G401.6 (cell line): ENCODE measurements at regions not wholly inside any gene's neighbourhood (a gene's known extent, or its start where the extent isn't known, plus 50 kb on each side); places are given as distances from the start of the nearest gene placed in this dataset.

ENCODE experiments used
- FAIRE-seq: peaks from 2 replicates; lab custom pipeline; 2012; peaks lifted over from hg19 to GRCh38; lab: Jason Lieb, UNC

- FAIRE-seq = no peak
Measured at GRCh38 chr4:136922066-136922465, 610.2 kb downstream of the PCDH18 start.

DNA sequence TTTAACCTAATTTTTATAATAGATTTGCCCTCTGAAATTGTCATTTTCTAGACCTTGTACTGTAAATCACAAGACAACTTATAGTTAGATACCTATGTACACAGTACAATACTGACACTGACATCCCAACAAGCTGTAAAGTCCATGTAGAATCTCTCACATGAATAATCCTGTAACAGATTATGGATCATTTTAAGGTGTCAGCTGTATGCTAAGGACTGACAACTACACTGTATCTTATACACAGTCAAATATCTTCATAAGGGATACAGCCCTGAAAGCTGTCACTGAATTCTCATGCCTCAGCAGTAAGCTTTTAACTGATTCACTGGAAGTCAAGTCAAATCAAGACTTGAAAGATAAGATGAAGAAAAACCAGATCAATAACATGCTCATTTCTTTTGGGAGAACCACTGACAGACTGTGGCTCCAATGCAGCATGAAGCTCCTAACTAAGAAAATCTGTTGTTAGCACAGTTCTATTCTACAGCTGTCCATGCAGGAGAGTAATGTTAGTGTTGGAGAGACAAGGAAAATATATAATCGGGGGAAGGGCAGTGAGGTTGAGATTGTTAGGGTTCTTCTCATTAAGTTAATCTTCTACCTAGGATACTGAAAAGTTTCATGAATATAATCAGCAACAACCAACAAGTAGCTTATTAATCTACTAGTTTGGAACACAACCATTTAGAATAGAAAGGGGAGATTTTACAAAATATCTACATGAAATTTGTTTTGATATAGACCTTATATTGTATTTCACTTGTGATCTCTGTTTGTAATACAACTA, 612.0 kb downstream of the PCDH18 start:
- FAIRE-seq = no peak

DNA sequence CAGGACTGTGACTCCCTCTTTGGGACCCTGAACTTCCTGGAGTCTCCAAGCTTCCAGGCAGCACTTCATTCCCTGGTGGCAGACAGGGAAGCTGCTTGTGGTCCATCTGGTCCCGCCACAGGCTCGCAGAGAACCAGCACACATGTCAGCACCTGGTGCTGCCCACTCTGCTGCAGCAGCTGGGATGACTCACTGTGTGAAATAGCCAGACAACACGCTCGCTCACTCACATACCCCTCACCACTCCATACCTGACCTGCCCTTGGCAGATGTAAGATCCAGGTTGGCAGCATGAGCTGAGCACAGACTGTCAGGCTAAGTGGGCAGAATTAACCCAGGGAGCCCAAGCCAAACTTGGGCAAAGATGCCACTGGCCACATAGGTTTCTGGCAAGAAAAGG, 613.5 kb downstream of the PCDH18 start:
- no peak for FAIRE-seq

DNA sequence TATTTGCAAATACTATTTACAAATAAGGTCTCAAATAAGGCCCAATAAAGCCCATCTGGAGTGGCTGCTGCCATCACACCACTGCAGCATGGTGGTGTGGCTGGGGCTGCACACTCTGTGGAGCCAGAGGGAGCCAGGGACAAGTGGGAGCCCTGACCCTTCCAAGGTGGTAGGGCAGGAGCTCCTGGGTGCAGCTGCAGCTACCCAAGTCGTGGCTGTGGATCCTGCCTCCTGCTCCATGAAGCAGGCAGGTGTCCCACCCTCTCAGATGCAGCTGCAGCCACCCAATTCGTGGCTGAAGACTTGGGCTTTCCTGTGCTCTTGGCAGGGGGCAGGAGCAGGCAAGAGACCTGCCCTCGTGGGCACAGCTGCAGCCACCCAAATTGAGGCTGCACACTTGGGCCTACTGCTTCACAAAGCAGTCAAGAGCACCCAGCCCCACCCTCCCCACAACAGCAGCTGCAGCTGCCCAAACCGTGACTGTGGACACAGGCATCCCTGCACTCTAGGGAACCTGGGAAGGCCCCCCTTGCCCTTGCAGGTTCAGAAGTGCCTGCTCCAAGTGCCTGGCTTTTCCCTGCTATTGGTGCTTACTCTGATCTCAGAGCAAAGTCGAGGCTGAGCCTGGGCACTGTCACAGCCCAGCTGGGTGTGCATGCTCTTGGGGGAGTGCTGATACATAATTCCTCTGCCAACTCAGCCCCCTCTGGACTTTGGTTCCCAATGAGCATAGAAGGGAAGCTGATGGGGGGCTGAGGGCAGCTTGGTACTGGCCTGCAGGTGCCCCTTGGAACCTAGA, 614.8 kb downstream of the PCDH18 start:
- FAIRE-seq = no peak

DNA sequence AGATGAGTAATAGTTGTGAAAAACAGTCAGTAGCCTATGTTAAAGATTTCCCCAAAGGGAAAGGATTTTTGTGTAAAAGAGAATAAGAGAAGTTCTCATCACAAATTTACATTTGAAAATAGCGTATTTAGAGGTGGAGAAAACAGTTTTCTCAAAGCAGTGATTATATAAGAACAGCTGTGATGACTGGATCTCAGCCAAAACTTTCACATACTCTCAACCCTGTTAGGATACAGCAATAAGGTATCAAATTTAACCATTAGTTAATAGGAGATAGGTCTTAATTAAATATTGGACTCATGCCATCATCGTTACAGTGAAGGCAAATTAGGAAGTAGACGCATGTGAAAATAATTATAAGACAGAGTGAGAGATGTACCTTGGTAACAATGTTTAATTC, 622.7 kb downstream of the PCDH18 start:
- no peak for FAIRE-seq

GRCh38 chr4:136908122-136908521, 624.2 kb downstream of the PCDH18 start:
- FAIRE-seq = no peak

DNA sequence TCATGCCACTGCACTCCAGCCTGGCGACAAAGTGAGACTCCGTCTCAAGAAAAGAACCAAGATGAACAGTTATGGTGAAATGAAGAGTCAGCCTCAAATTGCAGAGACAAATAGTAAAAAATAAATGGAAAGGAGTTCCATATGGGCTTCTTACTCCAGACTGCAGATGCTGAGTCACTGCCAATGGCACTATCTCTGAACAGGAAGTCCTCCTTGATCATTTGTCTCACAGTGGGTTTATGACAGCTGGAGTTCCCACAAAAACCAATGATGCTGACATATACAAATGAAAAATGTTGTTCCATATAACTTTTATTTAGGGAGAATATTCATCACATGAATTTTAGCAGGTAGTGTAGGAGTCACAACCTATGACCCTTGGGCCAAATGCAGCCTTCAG, 631.6 kb downstream of the PCDH18 start:
- FAIRE-seq = no peak

DNA sequence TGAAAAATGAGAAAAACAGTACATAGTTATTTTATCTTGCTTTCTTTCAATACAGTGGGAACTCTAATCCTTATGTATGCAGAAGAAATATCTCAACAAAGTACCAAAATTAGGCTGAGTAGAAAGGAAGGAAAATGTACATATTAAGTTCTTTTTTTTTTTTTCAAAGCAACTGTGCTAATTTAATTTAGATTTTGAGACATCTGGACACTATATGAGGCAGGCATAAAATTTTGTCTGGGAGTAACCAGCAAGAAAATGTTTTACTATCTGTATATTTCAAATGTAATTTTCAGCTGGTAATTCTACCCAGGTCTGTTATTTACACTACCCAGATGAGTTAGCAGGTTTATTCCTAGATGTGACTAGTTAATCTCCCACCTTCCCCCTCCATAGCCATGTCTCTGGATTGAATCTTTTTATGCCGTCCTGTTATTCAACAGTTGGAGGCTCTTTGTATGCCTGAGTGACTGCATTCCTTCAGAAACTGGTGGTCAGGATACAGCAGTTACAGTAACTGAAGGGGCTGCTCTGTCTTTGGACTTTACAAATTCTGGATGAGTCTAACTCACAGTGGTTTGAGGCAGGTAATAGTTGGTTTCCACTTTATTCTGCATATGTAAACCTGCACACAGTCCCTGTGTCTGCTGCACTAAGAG, 633.6 kb downstream of the PCDH18 start:
- no peak for FAIRE-seq

DNA sequence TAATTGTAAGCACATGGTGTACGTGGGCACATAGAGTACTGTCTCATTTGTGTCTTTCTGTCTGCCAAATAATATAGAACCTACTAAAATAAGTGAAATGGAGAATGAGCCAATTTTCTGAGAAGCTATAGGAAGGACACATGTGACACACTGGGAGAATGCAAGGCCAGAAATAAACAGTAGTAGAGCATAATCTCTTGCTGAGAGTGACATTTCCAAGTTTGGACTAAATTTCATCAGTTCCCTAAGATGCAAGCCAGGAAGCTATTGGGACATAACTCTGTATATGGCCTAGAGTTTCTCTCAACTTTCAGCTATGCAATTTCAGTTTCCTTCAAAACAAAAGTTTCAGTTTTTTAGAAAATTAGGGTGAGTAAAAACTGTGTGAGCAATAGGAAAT, 638.7 kb downstream of the PCDH18 start:
- no peak for FAIRE-seq

DNA sequence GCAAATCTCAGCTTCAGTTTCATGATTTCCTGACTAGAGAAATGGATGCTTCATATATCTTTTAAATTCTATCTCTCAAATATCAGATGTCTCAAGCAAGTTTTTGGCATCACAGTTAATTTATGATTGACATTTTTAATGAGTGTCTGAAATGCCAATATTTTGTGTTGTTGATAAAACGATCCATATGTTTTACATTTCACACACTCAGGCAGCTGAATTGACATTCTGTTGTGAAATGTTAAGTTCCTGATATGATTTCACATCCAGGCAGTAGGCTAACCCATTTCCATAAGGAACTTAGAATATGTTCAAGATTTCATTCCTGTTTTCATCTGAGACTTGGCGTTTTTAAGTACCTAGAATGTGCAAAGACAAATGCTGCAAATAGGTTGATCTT, 650.6 kb downstream of the PCDH18 start:
- no peak for FAIRE-seq

- no peak for FAIRE-seq
Measured at GRCh38 chr4:136873555-136873954, 658.7 kb downstream of the PCDH18 start.

DNA sequence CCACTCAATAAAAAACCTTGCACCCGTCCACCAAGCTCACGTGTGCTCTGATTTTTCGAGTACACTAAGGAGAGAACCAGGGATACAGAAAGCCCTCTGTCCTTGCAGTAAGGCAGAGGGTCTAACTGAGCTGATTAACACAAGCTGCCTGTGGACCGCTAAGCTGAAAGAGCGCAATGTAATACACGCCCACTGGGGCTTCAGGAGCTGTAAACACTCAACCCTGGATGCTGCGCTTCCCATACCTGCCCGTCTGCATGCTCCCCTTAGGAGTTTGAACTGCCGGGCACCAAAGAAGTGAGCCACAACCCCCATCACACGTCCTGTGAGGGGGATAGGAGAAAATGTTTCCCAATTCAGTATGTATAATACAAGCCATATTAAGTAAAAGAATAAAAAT, 664.8 kb downstream of the PCDH18 start:
- FAIRE-seq = no peak

DNA sequence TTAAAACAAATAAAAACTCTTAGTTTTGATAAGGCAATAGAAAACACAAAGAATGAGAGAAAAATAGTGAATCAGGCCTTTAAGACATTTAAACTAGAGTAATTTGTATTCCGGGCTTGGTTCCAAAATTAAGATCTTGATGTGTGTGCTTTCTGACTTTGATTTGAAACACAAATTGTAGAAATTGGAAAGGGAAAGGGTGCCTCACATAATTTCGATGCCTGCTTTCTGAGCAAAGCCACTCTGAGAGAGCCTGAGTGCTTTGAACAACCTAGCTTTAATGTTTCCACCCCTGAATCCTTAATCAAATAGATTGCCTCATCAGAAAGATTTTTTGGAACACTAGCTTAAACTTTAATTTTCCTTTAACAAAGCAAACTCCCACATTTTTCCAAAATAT, 666.8 kb downstream of the PCDH18 start:
- FAIRE-seq = no peak

DNA sequence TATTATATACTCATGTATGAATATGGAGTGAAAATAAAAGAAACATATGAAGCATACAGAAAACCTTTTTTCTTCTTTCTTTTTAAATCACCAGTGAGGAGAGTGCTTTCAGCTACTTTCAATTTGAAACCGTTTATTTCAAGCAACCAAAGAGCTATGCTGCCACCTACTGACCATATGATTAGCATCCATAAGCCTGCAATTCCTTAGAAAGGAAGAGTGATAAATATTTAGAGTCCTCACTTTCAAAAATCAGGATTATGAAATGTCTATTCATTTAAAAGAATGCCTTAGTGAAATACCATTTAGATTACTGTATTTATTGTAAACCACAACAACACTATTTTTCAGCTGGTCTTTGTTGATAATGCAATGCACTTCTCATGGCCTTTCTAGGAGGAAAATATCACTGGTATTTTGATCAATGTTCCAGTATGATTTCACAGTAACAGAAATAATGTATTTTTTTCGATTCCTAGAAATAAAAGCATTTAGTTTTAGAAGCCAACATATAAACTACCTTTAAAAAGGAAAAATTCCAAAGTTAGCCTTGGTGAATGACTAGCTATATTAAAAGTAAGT, 667.6 kb downstream of the PCDH18 start:
- peak; percentile 95 for FAIRE-seq

- FAIRE-seq = no peak
Measured at GRCh38 chr4:136863756-136864155, 668.5 kb downstream of the PCDH18 start.

DNA sequence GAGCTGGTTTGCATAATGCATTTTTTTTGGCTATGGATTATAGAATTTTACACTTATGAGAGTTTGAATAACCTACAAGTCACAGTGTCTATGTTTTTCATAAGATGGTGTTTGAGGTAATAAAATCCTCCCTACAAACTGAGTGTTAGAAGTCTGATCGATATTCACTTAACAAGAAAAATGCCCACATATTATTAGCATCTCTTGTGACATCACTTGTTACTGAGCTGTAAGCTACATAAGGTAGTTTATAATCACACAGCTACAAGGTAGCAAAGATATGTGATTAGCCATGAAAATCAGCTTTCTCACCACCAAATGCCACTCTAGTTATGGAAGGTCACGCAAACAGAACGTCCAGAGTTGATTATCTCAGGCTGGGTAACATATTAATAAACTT, 669.6 kb downstream of the PCDH18 start:
- FAIRE-seq = no peak

GRCh38 chr4:136861091-136861490, 671.2 kb downstream of the PCDH18 start:
- FAIRE-seq = no peak

- no peak for FAIRE-seq
Measured at GRCh38 chr4:136858903-136859302, 673.4 kb downstream of the PCDH18 start.

DNA sequence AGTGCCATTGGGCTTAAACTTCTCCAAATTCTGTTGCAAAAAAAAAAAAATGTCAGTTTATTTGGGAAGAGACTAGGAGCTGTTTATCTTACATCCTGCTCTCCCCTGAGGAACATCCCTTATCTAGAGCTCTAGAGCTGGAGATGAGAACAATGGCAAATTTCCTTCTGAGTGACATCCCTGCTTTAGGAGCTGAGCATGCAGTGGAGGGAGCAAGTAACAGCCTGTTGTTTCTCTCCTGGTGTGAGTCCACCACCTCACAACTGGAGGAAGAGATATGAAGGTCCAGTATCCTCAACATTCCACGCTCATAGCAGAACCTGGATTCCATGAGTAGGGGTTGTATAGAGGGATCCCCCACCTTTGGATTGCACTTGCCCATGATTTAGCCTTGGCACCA, 676.4 kb downstream of the PCDH18 start:
- FAIRE-seq = no peak

- FAIRE-seq = no peak
Measured at GRCh38 chr4:136850446-136850845, 681.8 kb downstream of the PCDH18 start.

DNA sequence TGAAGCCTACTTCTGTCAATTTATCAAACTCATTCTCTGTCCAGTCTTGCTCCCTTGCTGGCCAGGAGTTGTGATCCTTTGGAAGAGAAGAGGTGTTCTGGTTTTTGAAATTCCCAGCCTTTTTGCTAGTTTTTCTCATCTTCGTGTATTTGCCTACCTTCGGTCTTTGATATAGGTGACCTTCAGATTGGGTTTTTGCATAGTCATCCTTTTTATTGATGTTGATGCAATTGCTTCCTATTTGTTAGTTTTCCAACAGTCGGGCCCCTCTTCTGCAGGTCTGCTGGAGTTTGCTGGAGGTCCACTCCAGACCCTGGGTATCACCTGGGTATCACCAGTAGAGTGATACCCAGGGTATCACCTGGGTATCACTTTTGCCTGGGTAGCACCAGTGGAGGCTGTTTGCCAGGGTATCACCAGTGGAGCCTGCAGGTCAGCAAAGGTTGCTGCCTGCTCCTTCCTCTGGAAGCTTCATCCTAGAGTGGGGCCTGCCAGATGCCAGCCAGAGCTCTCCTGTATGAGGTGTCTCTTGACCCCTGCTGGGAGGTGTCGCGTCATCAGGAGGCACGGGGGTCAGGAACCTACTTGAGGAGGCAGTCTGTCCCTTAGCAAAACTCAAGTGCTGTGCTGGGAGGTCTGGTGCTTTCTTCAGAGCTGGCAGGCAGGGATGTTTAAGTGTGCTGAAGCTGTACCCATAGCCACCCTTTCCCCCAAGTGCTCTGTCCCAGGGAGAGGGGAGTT, 684.2 kb downstream of the PCDH18 start:
- FAIRE-seq = no peak

DNA sequence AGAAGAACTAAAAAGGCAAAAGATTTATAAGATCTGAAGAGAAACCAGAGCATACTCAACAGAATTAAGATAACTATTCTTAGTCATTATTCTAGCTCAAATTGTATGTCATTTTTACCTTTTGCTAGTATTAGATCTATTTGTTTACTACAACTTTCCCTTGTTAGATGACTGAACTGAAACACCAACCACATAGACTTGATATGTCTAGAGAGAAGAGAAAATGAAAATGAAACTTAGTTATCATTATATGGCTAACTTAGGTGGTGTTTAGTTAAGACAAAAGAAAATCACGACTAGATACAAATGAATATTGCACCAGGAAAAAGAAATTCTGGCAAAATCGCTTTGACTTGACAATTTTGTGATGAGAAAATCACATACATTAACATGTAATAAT, 690.8 kb downstream of the PCDH18 start:
- no peak for FAIRE-seq
